AG20443 (cell line): ENCODE measurements at regions not wholly inside any gene's neighbourhood (a gene's known extent, or its start where the extent isn't known, plus 50 kb on each side); places are given as distances from the start of the nearest gene placed in this dataset.
"Not testable (repeated sequence)": the region's sequence is repeated elsewhere in the genome, so short reads cannot be mapped to it uniquely, and the experiment has no call there.

Source experiments
- DNase-seq: peaks from one replicate; pipeline ENCODE4 v3.0.0; 2012; ENCODE audit warnings: low spot score, mixed read lengths

DNA sequence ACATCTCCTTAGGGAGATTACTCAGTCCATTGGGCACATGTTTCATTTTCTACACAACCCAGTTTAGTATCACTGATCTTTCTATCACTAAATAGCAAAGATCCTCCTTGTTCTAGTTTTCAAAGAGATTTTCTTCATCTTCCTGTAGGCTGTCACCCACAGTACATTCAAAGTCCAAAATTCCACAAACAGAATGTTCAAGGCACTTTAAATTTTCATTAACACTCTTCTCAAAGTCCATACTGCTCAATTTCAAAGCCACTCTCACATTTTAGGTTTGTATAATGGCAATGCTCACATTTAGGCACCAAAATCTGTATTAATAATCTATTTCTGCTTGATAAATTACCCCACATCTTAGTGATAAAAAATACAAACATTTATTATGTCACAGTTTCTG, 152.8 kb downstream of the FSIP2 start:
- DNase-seq: no peak

DNA sequence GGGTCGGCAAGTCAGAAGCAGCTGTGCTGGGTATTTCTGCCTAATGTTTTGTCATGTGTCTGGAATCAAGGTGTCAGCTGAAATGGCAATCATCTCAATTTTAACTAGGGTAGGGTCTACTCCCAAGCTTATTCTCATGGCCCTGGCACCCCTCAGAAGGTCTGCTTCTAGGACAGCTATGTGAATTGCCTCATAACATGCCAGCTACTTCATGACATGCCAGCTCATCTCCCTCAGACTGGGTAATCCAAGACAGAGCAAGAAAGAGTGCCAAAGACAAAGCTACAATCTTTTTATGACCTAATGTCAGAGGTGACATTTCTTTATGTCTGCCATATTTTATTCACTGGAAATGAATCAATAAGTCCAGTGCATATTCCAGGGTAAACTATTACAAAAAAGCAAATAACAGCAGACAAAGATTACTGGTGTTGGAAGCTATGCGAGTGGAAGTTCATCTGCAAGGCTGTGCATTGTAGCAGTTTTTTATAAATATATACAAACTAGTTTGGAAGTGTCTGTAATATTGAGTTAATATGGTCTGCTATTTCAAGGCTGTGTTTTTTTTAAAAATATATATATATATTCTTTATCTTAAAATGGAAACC, 153.3 kb downstream of the FSIP2 start:
- no peak for DNase-seq

DNA sequence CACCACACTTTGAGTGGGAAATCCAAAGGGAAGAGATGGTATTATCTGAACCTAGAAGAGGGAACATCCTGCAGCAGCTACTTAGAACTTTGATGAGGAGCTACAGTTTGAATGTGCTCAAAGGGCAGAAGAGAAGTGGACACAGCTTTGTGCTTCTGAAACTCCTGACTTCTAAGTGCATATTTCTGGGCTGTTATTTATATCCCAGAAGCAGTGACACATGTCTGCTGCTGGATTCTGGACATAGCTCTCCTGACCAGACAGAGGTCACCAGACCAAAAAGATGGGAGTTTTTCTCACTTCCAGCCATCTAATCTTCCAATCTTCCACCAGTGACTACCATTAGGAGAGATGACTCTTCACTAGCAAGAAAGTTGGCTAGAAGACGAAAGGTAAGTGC, 153.9 kb downstream of the FSIP2 start:
- no peak for DNase-seq

DNA sequence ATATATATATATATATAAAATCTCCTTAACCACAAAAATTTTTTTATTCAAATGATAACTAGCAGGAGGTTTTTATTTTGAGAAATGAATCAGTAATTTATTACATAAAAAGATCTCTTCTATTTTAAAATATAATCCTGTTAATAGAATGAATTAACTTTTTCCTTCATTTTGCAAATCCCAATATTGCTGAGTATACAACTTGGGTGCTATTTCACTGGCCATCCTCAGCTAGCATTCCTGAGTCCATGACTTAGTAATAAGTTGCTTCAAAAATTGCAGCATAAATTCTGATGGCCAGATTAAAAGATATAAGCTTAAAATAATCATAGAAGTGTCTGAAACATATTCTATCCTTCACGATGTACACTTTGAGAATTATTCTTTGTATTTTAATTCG, 155.6 kb downstream of the FSIP2 start:
- no peak for DNase-seq

DNA sequence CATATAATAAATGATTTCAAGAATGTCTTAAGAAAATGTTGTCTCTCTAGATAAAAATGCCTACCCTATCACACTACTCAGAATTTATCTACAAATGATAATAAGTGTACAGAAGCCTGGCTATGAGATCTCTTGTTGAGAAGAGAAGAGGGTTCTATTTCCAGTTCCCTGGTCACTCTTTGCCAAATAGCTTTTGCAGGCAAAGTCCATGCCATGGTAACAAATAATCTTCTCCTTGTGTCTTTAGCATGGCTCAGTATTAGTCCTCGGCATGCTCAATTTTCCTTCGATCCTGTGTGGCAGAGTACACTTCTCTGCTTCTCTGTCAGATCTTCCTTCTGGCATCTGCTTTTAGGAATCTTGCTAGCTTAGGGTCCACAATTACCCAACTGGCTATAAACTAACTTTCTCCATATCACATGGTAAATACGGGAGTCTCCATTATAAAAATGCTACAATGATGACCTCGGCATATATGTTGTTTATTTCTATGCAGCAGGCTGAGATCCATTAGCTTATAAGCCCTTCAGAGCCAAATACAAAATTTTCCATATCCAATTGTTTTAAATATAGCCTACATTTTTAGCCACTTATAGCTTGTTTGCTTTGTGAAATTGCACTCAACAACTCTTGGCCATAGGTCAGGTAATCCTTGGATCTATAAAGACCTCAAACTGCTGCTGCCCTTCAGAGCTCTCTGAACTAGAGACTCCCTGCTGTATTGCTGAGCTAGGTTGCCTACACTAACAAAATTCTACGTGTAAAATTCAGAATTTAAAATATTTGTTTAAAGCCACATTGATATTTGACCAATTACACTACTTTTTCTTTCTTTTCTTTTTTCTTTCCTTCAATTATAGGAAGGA, 157.5 kb downstream of the FSIP2 start:
- DNase-seq: no peak

DNA sequence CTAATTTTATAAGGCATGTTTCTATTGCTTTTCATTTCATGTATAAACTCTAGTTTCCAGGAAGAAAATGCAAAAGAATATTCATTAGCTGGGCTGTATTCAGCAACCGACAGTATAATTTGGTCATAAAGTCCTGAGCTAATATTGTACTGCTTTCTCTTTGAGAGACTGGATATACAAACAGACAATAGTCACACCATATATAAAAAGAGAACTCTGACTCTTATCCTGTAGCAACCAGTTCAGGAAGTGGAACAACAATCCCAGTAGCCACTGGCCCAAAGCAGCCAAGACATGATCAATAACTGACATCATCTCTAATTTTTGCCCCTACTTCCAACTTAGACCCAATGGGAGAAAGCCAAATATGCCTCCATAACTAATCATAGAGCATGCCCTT, 160.8 kb downstream of the FSIP2 start:
- DNase-seq: no peak

DNA sequence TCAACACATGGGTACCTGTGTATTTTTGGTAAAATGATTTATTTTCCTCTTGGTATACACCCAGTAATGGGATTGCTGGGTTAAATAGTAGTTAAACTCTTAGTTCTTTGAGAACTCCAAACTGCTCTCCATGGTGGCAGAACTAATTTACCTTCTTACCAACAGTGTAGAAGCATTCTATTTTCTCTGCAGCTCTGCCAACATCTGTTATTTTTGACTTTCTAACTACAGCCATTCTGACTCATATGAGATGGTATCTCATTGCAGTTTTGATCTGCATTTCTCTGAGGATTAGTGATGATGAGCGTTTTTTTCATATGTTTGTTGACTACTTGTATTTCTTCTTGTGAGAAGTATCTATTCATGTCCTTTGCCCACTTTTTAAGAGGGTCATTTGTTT, 180.6 kb downstream of the FSIP2 start:
- no peak for DNase-seq

DNA sequence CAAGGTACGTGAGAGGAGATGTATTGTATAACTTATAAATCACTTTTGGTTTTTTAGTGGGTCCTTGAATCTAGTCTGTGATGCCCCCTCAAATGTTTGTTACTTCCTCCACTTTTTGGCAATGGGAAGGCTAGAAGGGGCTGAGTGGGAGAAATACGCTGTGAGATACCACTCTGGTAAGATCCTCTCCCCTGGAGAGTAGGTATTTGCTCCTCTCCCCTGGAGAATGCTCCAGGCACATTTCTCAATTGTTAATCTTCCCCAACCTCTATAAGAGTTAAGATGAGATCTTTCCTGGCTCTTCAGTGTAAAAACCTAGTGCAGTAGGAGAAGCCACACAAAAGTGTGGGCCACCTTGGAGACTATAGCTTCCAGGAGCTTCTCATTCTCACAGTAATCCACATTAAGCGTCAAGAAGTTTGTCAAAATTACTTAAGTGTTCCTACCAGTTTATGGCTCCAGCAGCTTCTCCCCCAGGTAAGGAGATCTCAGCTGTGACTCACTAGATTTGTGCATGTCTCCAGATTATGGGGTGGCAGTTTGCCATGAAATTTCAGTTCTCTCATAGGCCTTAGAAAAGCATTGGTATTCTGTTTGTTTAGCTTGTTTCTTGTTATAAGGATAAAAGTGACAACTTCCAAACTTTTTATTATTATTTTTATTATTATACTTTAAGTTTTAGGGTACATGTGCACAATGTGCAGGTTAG, 182.6 kb downstream of the FSIP2 start:
- no peak for DNase-seq

DNA sequence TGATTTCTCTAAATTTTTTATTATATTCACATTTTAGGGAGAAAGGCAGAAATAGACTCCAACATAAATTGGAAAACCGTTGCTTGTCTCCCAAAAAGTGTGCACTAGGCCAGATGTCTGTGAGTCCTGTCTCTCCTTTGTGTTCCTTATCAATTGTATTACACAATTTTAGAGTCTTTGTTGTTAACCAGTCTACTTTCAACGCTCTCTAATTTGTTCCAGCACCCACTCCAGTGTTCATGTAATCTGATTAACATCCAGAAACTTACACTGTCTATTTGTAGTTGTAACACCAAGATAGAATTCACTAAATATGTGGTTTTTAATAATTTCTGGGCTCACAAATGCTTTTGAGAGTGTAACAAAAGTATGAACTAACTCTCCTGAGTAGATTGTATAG, 195.6 kb downstream of the FSIP2 start:
- no peak for DNase-seq

DNA sequence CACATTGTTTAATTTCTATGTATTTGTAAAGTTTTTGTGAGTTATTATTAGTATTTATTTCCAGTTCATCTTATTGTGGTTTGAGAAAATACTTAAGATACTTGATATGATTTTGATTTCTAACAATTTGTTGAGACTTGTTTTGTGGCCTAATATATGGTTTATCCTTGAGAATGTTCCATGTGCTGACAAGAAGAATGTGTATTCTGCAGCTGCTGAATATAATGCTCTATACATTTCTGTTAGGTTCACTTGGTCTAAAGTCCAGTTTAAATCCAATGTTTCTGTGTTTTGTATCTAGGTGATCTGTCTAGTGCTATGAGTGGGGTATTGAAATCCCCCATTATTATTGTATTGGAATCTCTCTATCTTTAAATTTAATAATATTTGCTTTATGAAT, 201.3 kb downstream of the FSIP2 start:
- DNase-seq: no peak

DNA sequence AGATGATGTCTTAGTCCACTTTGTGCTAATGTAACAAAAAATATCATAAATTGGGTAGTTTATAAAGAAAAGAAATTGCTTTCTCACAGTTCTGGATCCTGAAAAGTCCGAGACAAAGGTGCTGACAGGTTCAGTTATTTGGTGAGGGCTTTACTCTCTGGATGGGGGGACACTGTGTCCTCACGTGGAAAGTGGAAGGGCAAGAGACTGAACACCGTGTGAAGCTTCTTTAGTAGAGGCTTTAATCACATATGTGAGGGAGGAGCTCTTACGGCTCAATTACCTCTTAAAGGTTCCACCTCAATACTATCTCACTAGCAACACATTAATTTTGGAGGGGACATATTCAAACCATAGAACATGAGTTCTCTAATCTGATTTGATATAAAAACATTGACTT, 204.3 kb downstream of the FSIP2 start:
- DNase-seq: no peak

DNA sequence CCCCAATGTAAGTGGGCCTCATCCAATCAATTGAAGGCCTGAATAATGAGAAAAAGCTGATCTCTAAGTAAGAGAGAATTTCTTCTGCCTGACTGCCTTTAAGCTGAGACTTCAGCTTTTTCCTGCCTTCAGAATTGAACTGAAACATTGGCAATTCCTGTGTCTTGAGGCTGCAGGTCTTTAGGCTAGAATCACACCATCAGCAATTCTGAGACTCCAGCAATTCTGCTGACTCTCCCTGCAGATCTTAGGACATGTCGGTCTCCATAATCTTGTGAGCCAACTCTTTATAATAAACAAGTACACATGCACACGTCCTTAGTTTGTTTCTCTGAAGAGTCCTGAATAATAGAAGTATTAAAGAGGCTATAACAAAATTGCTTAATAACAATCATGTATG, 209.1 kb downstream of the FSIP2 start:
- DNase-seq: no peak

DNA sequence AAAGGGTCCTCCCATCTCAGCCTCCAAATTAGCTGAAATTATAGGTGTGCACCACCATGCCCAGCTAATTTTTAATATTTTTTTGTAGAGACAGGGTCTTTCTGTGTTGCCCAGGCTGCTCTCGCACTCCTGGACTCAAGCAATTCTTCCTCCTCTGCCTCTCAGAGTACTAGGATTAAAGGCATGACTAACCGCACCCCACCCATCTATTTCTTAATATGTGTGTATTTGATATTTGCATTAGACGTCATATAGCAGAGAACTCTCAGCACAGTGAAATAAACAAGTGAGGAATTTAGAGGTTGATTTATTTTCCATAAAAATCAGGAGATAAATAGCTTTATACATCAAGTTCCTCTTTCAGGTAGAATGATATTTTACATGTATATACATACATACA, 213.5 kb downstream of the FSIP2 start:
- DNase-seq: no peak

DNA sequence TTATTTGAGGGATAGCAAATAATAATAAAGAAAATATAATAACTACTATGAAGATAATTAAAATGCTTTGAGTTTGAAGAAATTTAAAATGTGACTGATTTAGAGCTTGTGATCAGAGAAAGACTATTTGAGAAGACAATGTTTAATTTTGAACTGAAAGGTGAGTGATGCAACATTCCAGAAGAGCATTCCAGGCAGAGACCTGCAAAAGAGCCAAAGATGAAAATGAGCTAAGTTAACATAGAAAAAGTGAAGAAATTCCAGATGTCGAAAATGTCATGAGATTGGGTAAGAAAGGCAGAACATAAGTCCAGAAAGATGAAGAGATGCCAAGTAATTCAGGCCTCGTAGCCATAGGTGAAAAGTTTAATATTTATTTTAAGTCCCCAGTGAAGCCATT, 215.8 kb downstream of the FSIP2 start:
- no peak for DNase-seq

DNA sequence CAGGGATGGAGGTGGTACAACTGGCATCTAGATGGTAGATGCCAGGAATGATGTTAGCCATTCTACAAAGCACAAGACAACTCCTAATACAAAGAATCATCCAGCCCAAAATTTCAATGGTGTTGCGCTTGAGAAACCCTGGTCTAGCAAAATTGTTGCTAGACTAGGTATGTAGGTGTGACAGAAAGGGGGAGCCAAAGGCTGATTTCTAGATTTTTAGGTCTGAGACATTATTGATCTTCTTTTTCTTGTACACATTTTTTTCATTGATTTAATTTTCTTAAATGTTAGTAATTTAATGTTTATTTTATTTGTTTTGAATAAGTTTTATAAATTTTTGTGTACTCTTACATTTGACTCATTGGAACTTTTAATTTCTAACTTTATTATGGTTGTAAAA, 216.4 kb downstream of the FSIP2 start:
- no peak for DNase-seq

DNA sequence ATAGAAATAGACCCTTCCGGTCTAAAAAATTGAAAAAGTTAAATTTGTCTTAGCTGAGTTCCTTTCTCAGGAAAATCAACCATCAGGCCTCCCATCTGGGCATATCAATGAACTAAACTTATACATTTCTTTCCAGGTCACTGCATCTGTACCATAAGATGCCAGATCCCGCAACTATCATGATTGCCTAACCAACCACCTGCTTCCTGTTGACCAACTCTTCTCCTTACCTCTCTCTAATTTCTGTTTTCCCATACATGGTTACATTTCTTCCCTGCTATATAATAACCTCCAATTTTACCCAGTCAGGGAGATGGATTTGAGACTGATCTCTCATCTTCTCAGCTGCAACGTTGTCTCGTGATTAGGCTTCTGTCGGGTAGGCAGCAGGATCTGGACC, 228.7 kb downstream of the FSIP2 start:
- DNase-seq: no peak

DNA sequence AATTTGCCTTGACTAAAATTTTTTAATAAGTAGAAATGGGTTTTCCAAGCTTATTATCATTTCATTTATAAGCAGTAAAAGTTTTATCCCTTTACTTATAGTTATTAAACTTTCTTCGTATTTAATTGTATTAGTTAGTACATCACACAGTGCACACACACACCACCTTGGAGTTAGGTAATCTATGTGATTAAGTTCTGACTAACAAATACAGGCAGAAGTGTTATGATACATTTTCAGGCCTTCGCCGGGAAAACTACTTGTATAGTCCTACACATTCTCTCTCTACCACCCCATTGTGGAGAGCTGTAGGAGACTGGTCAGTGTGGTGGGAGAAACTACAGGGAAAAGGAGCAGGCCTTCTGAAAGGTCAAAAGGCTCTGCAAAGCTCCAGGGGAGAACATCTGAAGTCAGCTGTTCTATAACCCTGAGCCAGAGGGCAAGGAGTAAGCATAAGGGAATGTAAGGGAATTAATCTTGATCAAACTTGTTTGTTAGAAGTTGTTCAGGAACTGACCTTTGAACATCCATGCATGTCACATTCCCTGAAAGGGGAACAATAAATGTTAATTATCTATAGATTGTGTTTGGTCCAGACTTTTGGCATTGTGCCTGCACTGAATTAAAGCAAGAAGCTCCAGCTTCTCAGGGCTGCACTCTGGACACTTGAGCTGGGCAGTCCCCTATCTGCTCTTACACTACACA, 231.7 kb downstream of the FSIP2 start:
- no peak for DNase-seq

DNA sequence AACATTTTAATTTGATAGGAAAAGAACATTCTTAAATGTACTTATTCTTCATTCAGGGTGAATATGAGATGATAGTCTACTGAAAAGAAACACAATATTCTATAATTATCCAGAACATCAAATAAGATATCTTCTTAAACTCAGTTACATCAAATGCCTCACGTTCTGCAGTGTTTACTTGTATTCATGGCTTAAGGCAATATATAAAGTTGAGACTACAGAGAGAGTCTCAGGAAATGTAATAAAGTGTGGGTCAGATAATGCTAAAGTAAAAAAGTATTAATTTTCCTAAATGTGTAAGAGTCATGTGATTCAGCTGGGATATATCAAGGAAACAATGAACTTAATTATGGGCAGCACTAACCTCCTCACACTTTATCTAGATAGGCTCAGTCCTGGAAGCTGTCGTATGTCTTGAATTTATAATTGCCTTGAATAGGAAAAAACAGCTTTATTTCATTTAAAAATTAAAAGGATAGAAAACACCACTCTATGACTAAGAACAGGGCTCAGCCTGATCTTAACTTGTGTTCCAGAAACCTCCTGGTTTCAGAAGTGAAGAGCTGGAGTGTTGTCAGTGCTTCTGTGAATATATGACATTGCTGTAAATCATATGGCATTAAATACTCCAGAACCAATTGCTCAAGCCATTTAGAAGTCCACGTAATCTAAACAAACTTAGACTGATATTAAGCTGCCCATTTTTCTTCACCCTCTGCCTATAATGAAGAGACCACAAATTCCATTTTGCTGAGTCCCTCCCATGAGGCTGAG, 240.2 kb downstream of the FSIP2 start:
- no peak for DNase-seq

DNA sequence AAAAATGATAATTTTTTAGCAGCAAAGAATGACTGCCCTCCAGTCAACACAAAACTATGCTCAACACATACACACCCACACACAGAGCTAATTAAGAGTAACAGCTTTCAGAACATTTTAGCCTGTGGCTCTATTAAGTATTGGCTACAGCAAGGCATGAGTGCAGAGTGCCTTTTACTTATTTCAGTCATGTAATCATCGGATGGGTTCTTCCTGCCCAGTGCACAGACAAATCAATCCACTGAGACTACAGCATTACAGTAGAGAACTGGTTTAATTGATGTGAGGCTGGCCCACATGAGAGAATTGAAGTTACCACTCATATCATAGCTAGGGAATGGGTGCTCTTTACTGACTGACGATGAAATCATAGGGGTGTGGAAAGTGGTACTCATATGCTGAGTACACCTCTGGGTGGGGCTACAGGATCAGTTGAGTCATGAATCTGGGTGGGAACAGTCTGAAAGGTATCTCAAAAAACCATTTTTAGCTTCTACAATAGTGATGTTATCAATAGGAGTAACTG, 241.0 kb downstream of the FSIP2 start:
- no peak for DNase-seq

DNA sequence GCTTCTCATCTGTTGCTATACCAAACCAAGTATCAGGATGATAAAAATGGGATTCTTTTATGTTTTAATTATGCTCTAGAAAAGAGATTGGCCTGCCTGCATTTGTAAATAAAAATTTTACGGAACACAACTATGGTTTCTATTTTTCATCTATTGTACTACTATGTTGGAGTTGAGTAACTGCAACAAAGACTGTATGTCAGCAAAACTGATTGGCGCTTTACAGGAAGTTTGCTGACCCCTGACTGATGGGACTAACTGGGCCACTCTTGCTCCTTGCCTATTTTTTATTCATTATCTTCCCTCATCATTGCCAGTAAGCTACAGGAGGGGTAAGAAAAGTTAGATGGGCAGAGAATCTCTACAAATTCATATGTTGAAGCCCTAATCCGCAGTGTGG, 242.3 kb downstream of the FSIP2 start:
- DNase-seq: no peak

DNA sequence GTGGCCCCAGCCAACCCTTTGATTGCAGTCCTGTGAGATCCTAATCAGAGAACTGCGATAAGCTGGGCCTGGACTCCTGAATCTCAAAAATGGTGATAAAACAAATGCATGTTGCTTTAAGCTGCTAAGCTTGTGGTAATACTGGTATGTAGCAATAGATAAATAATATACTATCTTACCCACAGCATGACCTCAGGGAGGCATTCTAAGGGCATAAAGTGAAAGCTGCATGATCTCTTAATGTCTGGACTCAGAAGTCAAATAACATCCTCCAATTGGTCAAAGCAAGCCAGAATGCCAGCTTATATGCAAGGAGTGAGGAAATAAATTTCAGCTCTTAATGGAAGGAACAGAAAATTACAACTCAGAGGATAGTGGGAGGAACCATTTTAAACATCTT, 246.1 kb downstream of the FSIP2 start:
- DNase-seq: no peak

DNA sequence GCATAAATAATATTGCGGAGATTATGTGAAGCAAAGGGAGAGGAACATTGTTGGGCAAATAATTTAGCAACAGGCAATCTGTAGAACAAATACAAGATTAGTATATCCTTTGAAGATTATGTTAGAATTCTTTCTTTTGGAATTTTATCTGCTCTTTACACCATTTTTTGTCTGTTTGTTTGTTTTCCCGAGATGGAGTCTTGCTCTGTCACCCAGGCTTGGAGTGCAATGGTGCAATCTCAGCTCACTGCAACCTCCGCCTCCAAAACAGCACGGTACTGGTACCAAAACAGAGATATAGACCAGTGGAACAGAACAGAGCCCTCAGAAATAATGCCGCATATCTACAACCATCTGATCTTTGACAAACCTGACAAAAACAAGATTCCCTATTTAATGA, 250.3 kb downstream of the FSIP2 start:
- not testable (repeated sequence) for DNase-seq
